ENCODE measurements at regions not wholly inside any gene's neighbourhood (a gene's known extent, or its start where the extent isn't known, plus 50 kb on each side); places are given as distances from the start of the nearest gene placed in this dataset.
"Not testable (repeated sequence)": the region's sequence is repeated elsewhere in the genome, so short reads cannot be mapped to it uniquely, and the experiment has no call there.

- DNase-seq (ENCODE audit: low spot score) = no peak
Observed at GRCh38 chr11:38721586-38722315, 2123.7 kb upstream of the RAG2 start.

GRCh38 chr11:38718659-38719058 is 2120.6 kb upstream of the RAG2 start:
- no peak for DNase-seq (ENCODE audit: low spot score)

- no peak for DNase-seq (ENCODE audit: low spot score)
Observed at GRCh38 chr11:38718049-38718448, 2120.0 kb upstream of the RAG2 start.

- no peak for DNase-seq (ENCODE audit: low spot score)
Observed at GRCh38 chr11:38711110-38711509, 2113.1 kb upstream of the RAG2 start.

GRCh38 chr11:38710262-38710661 is 2112.2 kb upstream of the RAG2 start:
- no peak for DNase-seq (ENCODE audit: low spot score)

- no peak for DNase-seq (ENCODE audit: low spot score)
Observed at GRCh38 chr11:38700111-38700510, 2102.1 kb upstream of the RAG2 start.

- no peak for DNase-seq (ENCODE audit: low spot score)
Observed at GRCh38 chr11:38693306-38693705, 2095.3 kb upstream of the RAG2 start.

- DNase-seq (ENCODE audit: low spot score) = not testable (repeated sequence)
Observed at GRCh38 chr11:38690211-38690610, 2092.2 kb upstream of the RAG2 start.

- no peak for DNase-seq (ENCODE audit: low spot score)
Observed at GRCh38 chr11:38687008-38687407, 2089.0 kb upstream of the RAG2 start.

GRCh38 chr11:38683484-38683883 is 2085.4 kb upstream of the RAG2 start:
- no peak for DNase-seq (ENCODE audit: low spot score)

- no peak for DNase-seq (ENCODE audit: low spot score)
Observed at GRCh38 chr11:38680746-38681145, 2082.7 kb upstream of the RAG2 start.

- DNase-seq (ENCODE audit: low spot score) = no peak
Observed at GRCh38 chr11:38680166-38680565, 2082.1 kb upstream of the RAG2 start.

GRCh38 chr11:38672445-38672844 is 2074.4 kb upstream of the RAG2 start:
- DNase-seq (ENCODE audit: low spot score) = no peak

GRCh38 chr11:38667359-38667758 is 2069.3 kb upstream of the RAG2 start:
- no peak for DNase-seq (ENCODE audit: low spot score)

GRCh38 chr11:38648604-38649003 is 2050.6 kb upstream of the RAG2 start:
- no peak for DNase-seq (ENCODE audit: low spot score)

GRCh38 chr11:38646382-38646781 is 2048.3 kb upstream of the RAG2 start:
- no peak for DNase-seq (ENCODE audit: low spot score)

GRCh38 chr11:38640854-38641253 is 2042.8 kb upstream of the RAG2 start:
- no peak for DNase-seq (ENCODE audit: low spot score)

- DNase-seq (ENCODE audit: low spot score) = no peak
Observed at GRCh38 chr11:38612701-38613100, 2014.7 kb upstream of the RAG2 start.

- not testable (repeated sequence) for DNase-seq (ENCODE audit: low spot score)
Observed at GRCh38 chr11:38601371-38601770, 2003.3 kb upstream of the RAG2 start.

GRCh38 chr11:38598418-38598817 is 2000.4 kb upstream of the RAG2 start:
- no peak for DNase-seq (ENCODE audit: low spot score)

GRCh38 chr11:38595359-38596016 is 1997.5 kb upstream of the RAG2 start:
- not testable (repeated sequence) for DNase-seq (ENCODE audit: low spot score)

- no peak for DNase-seq (ENCODE audit: low spot score)
Observed at GRCh38 chr11:38594895-38595294, 1996.9 kb upstream of the RAG2 start.

GRCh38 chr11:38593649-38594048 is 1995.6 kb upstream of the RAG2 start:
- no peak for DNase-seq (ENCODE audit: low spot score)

- no peak for DNase-seq (ENCODE audit: low spot score)
Observed at GRCh38 chr11:38582756-38583155, 1984.7 kb upstream of the RAG2 start.

Measured in mucosa of gallbladder (tissue), 1 donor.